HG02870 (cell line): ENCODE measurements at regions not wholly inside any gene's neighbourhood (a gene's known extent, or its start where the extent isn't known, plus 50 kb on each side); places are given as distances from the start of the nearest gene placed in this dataset.
"Not testable (repeated sequence)": the region's sequence is repeated elsewhere in the genome, so short reads cannot be mapped to it uniquely, and the experiment has no call there.

Experiments used
- ATAC-seq: cut with Tn5 transposase; IDR thresholded peaks from one replicate; pipeline ENCODE4 v1.9.1; 2021; ENCODE audit warnings: mild to moderate bottlenecking, moderate library complexity; ENCODE audit not compliant: unreplicated experiment

DNA sequence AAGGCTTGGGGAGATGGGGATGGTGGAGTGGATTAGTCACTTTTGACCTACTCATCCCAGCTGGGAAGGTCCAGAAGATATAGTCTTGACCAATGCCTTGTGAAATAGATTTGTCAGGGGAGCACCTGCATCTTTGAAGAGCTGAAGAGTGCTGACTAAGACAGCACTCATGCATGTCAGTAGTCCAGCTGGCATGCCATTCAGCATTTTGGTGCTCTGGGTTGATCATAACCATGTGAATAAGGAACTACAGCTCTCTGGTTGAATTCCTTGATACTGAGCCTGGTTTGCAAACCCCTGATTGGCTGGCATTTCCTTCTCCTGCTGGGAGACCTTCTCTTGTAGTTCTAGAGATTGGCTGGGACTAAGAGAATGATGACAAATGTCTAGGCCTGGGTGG, 106.8 kb upstream of the ALX4 start:
- ATAC-seq: no peak

DNA sequence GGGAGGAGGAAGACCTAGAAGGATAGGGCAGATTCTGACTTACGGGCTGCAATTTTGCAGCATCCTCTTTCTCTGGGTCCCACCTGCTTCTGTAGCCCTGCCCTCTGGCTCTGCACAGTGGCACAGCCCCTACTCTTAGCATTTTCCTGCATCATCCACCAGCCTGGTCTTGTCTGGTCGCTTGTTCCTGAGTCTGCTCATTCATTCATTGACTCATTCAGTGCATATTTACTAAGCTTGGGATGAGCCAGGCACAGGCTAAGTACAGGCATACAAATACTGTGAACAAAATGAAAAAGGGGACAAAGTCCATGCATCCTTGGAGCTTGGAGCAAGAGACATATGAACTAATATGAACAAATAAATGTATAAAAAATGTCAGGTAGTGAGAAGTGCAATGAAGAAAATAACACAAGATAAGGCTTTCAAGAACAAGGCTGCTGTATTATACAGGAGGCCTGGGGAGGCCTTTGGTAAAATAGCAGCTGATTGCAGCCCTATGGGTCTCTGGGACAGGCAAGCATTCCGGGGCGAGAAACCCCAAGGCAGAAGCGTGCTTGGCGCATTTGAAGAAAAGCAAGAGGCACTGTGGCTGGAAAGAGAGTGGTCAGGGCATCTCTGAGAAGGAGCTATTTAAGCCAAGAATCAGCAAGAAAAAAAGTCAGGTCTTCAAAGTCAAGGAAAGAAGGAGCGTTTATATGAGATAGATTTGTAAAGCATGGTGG, 108.0 kb upstream of the ALX4 start:
- ATAC-seq: no peak

DNA sequence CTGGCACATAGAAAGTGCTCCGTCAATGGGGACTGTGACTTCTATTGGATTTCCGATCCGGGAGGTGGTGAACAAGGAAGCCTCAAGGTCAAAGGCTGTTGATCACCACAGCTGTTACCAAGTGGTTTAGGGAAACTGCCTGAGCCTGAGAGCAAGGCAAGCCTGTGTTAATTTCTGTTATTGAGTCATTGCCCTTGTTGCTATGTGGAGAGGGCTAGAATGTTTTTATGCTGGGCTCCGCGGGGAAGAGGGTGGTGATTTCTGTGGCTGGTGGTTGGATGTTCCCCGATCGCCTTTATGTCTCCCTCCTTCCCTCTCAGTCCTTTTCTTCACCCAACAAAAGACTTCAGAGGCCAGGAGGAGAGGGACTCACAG, 108.5 kb upstream of the ALX4 start:
- ATAC-seq: no peak

DNA sequence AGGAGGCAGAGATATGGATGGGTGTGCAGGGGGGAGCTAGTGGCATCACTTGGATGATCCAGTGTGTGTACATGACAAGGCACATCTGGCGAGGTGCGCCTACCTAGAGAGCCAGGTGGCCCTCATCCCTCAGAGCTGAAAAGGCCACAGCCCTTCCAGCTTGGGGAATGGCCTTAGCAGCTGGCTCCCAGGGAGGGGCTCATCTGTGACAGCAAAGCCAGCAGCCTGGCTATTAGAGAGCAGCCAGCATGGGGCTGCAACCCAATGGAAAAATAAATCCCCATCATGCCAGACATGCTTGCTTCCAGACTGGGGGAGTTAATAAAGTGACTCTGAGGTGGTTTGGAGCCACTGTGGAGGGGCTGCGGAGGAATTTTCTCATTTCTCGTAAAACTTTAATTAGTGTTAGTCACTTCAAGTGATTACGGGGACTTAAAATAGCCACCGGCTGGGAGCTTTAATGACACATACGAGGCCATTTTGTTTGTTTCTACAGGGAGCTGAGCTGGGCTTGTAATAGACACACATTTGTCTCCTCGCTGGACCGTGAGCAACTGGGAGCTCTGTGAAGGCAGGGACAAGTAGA, 111.2 kb upstream of the ALX4 start:
- no peak for ATAC-seq

DNA sequence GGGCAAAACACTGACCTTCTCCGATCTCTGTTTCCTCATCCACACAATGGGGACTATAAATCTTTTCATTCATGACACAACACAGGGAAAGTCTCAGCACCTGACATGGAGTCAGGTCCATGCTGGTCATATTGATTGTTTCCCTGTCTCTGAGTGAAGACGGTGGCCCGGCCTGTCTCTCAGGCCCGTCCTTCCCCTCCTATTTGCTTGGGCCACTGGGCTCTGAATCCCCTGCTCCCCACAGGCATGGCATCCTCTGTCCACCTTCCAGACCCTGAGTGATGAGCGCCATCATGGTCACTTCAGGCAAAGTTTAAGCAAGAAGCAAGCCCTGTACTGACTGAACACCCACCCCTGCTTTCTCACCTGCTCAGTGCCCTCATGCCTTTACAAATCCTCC, 113.3 kb upstream of the ALX4 start:
- ATAC-seq: no peak

DNA sequence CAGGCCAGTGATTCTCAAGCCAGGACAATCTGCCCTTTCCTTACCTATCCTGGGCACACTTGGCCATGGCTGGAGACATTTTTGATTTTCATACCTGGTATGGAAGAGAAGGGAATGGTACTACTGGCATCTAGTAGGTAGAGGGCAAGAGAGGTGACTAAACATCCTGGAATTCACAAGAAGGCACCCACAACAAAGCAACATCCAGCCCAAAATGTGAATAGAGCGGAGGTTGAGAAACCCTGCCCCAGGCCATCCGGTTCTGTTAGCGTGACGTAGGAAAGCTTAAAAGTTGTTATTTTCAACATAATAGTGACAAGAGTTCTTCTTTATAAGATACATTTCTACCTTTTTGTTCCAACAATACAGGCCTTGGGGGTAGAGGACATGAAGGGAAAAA, 114.9 kb upstream of the ALX4 start:
- ATAC-seq: no peak

DNA sequence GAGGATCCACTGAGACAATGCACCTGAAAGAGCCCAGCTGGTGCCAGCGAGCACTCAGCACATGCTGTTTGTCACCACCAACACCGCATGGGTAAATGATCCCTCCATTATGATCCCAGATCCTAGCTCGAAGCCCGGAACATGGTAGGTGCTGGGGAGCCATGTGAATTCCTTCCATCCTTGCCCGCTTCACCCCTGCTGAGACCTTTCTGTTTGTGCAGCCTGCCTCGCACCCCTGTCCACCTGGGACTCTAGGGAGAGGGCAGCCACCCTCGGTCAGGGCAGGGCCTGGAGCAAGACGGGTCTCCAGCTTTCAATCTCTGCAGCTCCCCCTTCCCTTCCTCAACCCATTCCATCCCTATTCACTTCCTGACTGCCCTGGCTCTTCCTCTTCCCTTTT, 116.2 kb upstream of the ALX4 start:
- ATAC-seq: no peak

DNA sequence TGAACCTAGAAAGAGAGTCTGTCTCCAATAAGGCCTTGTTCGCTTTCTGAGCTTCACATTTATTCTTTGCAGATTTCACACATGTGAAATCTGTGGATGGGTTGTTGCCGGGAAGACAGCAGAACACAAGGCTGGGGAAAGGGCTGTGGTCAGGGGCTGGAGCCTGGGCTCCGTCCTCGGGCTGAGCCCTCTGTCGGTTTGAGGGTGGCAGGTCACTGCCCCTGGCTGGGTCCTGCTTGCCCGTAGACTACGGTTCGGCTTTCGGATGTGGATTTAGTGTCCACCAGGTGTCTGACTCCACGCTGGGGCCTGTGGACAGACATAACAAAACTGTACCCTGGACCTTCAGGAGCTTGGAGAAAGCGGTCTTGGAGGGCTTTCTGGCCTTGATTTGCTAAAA, 117.0 kb upstream of the ALX4 start:
- no peak for ATAC-seq

DNA sequence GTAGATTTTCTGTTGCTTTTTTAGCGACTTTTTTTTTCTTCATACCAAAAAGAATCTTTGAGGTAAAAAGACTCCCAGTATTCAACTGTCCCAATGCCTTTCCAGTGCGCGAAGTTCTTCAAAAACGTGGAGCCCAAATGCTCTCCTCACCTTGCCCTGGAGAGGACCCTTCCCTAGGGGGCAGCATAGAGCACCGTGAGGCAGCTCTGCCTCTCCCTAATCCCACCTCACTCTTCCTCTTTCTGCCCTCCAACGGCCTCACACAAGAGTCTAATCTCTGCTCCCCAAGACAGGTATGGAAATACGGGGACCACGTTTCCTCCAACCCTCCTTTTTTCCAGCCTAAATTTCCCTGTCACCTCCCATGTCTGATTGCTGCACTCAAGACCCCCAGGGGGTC, 117.5 kb upstream of the ALX4 start:
- ATAC-seq: no peak

DNA sequence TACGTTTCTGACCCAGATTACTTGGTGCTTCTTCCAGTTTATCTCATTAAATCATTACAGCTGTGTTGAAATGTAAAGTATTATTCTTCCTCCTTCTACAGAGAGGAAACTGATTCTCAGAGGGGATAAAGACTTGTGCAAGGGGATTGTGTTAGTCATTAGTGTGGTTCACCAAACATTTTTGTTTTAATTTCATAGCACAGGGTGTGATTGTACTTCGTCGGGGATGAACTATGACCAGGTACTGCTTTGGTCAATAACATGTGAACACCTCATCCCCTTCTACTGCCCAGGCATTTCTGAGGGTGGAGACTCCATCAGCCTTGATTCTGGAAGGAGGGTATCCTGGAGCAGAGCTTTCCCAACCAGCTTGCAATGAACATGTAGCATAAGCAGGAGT, 120.2 kb upstream of the ALX4 start:
- ATAC-seq: no peak

DNA sequence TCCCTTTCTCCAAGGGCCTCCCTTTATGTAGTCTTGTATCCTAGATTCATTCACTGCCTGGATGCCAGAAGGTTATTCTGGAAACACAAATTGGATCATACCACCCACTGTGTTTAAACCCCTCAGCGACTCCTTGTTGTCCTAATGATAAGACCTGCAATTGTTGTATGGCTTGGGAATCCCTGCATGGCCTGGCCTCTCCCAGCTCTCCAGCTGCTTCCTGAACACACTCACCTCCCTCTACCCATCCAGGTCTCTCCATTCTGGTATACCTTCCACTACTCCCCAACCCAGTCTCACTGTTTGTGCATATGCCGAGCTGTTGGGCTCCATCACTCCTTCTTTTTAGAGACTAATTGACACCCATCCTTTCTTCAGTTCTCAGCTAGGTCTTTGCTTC, 124.3 kb upstream of the ALX4 start:
- no peak for ATAC-seq

DNA sequence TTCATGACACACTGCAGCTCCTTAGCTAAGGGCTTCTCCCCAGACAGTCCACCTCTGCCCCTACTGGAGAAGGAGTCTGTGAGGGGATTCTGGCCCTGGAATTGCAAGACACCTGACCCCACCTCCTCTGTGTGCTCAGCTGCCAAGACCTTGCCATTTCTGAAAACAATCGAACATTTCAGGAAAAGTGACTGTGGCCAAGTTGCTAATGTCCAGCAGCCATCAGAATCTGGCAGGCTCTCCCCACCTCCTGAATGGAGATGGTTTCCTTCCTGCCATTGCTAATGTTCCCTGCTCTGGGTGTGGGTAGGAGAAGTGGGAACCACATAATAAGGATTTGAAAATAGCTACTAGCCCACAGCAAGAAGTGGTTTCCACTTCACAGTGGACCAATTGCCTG, 127.2 kb upstream of the ALX4 start:
- ATAC-seq: no peak

DNA sequence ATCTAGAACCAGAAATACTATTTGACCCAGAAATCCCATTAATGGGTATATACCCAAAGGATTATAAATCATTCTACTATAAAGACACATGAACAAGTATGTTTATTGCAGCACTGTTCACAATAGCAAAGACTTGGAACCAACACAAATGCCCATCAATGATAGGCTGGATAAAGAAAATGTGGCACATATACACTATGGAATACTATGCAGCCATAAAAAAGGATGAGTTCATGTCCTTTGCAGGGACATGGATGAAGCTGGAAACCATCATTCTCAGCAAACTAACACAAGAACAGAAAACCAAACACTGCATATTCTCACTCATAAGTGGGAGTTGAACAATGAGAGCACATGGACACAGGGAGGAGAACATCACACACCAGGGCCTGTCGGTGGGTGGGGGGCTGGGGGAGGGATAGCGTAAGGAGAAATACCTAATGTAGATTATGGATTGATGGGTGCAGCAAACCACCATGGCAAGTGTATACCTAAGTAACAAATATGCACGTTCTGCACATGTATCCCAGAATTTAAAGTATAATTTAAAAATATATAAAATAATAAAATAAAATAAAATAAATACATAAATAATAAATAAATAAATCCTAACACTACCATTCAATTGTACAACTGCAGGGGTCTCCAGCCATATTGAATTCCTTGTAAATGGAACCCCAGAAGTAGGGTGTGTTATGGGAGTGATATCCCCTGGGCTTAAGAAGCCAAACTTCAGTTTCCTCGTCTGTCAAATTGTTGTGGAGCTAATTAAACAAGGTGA, 122.4 kb upstream of the CD82 start:
- not testable (repeated sequence) for ATAC-seq

DNA sequence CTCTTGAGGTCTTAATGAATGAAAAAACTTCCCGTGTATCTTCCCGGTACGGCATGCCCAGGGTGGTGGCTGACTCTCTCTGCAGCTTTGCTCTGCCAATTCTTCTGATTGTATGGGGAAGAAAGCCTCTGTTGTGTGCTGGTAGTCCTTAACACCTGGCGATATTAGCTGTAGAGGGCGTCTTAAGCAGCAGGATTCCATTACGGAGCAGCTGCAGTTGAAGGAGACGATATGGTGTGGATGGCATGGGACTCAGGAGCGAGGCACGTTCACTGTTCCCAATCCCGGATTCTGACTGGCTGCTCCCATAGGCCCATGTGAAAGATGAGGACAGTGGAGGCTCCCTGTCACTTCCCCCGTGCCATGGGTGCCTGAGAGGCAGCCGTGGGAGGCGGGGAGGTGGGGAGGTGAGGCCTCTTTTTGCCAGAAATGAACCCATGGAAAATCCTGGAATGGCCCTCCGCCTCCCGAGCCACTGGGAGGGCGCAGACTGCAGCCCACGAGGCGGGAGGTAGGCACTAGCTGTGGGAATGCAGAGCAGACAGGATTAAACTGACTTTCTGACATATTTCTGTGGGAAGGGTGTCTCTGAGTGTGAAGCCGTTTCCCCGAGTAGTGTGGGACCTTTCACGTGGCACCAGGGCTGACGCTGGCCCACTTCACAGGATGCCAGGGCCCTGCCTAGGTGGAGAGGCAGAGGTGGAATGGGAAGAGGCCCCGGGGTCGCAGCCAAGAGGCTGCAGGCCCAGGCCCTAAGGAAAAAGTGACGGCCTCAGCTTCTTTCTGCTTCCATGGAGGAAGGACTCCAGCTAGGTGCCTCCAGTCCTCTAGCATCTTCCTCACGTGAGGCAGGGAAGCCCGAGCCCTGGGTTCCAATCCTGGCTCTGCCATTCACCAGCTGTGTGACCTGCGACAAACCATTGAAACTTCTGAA, 121.4 kb upstream of the CD82 start:
- ATAC-seq: no peak

DNA sequence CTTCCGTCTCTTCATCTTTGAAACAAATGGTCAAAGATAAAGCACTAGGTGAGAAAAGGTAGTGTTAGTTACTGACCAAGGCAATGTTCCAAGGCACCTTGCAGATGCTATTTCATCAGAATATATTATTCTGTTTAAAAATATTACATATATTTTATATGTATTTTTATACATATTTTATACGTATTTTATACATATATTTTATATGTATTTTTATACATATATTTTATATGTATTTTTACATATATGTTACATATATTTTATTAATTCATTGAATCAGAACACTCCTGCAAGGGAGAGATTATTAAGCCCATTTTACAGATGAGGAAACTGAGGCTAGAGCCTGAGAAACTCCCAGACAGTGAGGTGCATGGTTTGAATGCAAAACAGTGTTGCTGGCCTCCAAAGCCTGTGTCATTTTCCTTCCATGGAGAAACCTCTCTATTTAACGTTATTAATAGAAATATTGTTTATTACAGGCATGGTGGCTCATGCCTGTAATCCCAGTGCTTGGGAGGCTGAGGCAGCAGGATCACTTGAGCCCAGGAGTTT, 120.6 kb upstream of the CD82 start:
- no peak for ATAC-seq

DNA sequence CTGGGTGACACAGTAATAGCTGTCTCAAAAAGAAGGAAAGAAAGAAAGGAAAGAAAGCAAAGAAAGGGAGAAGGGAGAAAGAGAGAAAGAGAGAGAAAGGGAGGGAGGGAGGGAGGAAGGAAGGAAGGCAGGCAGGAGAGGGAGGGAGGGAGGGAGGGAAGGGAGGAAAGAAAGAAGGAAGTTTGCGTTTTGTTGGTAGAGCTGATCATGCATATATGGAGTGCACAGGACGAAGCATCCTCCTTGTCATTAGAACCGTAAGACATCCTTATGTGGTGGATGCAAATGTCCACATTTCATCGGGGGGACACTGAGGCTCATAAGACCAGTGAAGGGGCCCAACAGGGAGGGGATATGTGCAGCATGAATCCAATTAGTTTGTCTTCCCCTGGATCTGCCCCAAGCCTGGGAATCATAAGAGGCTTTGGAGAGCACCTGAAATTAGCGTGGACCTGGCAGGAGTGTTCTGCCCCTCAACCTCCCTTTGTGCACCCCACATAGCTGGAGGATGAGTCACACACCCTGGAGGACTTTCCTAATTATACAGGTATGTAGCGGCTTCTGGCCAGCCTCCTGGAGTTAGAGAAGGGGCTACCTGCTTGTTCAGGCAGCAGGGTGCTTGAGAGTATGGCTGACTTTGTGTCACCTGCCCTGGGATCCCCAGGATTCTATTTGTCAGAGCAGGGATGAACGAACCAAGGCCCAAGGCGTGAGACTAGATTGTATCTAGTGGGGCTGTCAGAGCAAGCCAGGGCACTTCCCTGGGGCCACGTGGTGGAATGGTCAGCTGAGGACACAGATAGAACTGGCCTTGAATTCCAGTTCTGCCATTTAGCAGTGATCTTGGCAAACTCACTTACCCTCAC, 119.7 kb upstream of the CD82 start:
- no peak for ATAC-seq

DNA sequence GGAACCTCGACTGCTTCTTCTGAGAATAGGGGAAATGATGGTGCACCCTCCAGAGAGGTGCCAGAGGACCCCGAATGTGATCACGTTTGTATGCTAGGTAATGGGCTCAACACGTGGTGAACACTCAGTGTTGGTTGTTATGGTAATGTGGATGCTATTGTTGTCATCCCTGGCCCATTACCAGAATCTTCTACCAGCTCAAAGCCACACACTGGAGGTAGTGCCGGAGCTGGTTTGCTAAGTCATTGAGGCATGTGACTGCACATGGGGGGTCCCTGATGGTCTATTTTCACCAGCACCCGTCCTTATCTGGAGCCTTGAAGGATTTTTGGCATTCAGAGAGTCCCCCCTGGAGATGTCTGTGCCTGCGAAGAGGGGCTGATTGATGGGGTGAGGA, 119.1 kb upstream of the CD82 start:
- no peak for ATAC-seq

DNA sequence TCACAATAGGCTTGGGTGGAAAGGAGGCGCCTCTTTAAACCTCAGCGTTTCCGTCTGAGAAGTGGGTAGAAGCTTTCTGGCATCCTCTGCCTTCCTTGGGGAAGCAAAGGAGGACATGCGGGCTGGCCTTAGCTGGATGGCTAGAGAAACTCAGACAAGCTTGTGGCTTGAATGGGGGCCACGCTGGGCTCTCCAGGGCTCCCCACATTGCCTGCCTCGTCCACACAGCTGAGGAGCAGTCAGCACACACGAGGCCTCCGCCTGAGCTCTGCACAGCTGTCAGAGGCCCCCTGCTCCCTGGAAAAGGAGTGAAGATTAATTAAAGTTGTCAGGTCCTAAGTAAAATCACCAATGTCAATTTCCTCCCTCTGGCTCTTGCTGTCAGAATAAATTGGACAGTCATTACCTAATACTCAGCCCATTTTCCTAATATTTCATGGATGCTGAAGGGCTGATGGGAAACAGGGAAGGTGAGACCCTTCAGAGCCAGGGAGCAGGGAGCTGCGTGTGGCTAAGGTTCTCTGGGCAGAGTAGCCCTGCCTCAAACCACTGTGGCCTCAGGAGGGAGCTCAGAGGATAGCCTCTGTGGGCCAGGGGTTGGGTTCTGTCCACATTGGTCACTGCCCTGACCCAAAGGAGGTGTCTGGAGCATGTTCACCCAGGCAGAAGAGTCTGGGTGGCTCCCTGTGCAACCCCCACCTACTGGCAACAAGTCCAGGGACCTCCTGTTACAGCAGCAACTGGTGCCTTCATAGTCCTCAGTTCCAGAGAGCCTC, 118.3 kb upstream of the CD82 start:
- ATAC-seq: no peak

DNA sequence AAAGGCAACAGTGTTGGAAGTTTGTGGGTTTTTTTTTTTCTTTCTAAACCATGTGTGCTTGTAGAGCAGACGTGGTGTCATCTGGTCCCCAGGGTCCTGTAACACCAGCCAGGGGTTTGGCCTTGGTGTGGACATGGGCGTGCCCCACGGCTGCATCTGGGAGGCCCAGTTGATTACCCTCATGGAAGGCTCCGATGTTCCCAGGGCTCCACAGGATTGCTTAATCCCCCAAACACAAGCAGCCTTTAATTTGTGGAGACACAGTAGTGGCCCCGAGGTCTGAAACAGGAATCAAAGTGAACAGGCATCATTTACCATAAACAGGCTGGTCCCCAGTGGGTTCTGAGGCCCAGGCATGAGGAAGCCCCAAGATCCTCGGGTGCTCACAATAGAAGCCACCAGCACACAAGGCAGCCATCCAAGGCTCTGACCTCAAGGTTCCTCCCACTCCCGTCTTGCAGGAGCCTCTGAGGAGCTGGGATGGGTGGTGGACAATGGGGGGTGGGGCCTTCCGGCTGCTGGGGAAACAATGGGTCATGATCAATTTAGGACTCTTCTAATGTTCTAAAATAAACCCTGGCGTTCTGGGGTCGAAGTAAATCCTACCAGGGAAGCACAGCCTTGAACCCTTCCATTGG, 115.0 kb upstream of the CD82 start:
- ATAC-seq: no peak
